Activated naive CD8-positive, alpha-beta T cell (primary cell): ENCODE measurements at regions not wholly inside any gene's neighbourhood (a gene's known extent, or its start where the extent isn't known, plus 50 kb on each side); places are given as distances from the start of the nearest gene placed in this dataset.
"Not testable (repeated sequence)": the region's sequence is repeated elsewhere in the genome, so short reads cannot be mapped to it uniquely, and the experiment has no call there.

ENCODE experiments used
- H3K27ac Mint-ChIP-seq: one replicate; pipeline ENCODE4 v1.8.0; 2021; ENCODE audit warnings: mixed read lengths
- H3K27me3 Mint-ChIP-seq: one replicate; pipeline ENCODE4 v1.8.0; 2021; ENCODE audit warnings: mixed read lengths
- H3K36me3 Mint-ChIP-seq: one replicate; pipeline ENCODE4 v1.8.0; 2021; ENCODE audit warnings: mixed read lengths
- H3K4me1 Mint-ChIP-seq: one replicate; pipeline ENCODE4 v1.8.0; 2021; ENCODE audit warnings: low read depth, mixed read lengths
- H3K4me3 Mint-ChIP-seq: one replicate; pipeline ENCODE4 v1.8.0; 2021; ENCODE audit warnings: mild to moderate bottlenecking, mixed read lengths
- H3K9me3 Mint-ChIP-seq: one replicate; pipeline ENCODE4 v1.8.0; 2021; ENCODE audit warnings: low read depth, mixed read lengths

- H3K36me3 Mint-ChIP-seq = no peaks in the 10 kb centered on the region
- no peaks in the 10 kb centered on the region for H3K27me3 Mint-ChIP-seq
- H3K27ac Mint-ChIP-seq = no peak overlapping the region
- peaks cover 8% of the 10 kb centered on the region for H3K9me3 Mint-ChIP-seq
- no peaks in the 10 kb centered on the region for H3K4me1 Mint-ChIP-seq
- H3K4me3 Mint-ChIP-seq = no peak overlapping the region
Observed at GRCh38 chr16:60214311-60214710, 1480.2 kb upstream of the GOT2 start.

GRCh38 chr16:60206516-60206915 lies 1472.4 kb upstream of the GOT2 start:
- peaks cover 13% of the 10 kb centered on the region for H3K9me3 Mint-ChIP-seq
- no peaks in the 10 kb centered on the region for H3K36me3 Mint-ChIP-seq
- H3K27me3 Mint-ChIP-seq = no peaks in the 10 kb centered on the region
- no peak overlapping the region for H3K4me3 Mint-ChIP-seq
- no peak overlapping the region for H3K27ac Mint-ChIP-seq
- no peaks in the 10 kb centered on the region for H3K4me1 Mint-ChIP-seq

GRCh38 chr16:60204181-60204580 lies 1470.1 kb upstream of the GOT2 start:
- Mint-ChIP-seq H3K9me3 (peaks cover 15% of the 10 kb centered on the region), H3K4me1 (no peaks in the 10 kb centered on the region), H3K27ac (no peak overlapping the region), H3K36me3 (no peaks in the 10 kb centered on the region), H3K4me3 (no peak overlapping the region), H3K27me3 (no peaks in the 10 kb centered on the region)

- no peak overlapping the region for H3K4me3 Mint-ChIP-seq
Observed at GRCh38 chr16:60203525-60204124, 1469.5 kb upstream of the GOT2 start.

GRCh38 chr16:60200729-60201128 lies 1466.6 kb upstream of the GOT2 start:
- H3K4me1 Mint-ChIP-seq, H3K4me3 Mint-ChIP-seq, H3K27ac Mint-ChIP-seq, H3K9me3 Mint-ChIP-seq, H3K27me3 Mint-ChIP-seq, H3K36me3 Mint-ChIP-seq: not testable (repeated sequence)

More at GRCh38 chr16:60203525-60204124, 1469.5 kb upstream of the GOT2 start:
- H3K27me3 Mint-ChIP-seq = no peaks in the 10 kb centered on the region
- no peaks in the 10 kb centered on the region for H3K36me3 Mint-ChIP-seq
- no peaks in the 10 kb centered on the region for H3K4me1 Mint-ChIP-seq
- H3K9me3 Mint-ChIP-seq = peaks cover 15% of the 10 kb centered on the region
- H3K27ac Mint-ChIP-seq = no peak overlapping the region

- Mint-ChIP-seq H3K36me3 (no peaks in the 10 kb centered on the region), H3K27me3 (no peaks in the 10 kb centered on the region), H3K9me3 (peaks cover 8% of the 10 kb centered on the region), H3K27ac (no peak overlapping the region), H3K4me1 (no peaks in the 10 kb centered on the region), H3K4me3 (no peak overlapping the region)
Observed at GRCh38 chr16:60200161-60200560, 1466.0 kb upstream of the GOT2 start.

- Mint-ChIP-seq H3K4me1 (no peaks in the 10 kb centered on the region), H3K9me3 (peaks cover 8% of the 10 kb centered on the region), H3K27me3 (no peaks in the 10 kb centered on the region), H3K36me3 (no peaks in the 10 kb centered on the region), H3K27ac (no peak overlapping the region), H3K4me3 (no peak overlapping the region)
Observed at GRCh38 chr16:60199150-60199549, 1465.0 kb upstream of the GOT2 start.

- H3K4me1 Mint-ChIP-seq = no peaks in the 10 kb centered on the region
- no peak overlapping the region for H3K27ac Mint-ChIP-seq
- peaks cover 17% of the 10 kb centered on the region for H3K9me3 Mint-ChIP-seq
- H3K36me3 Mint-ChIP-seq = no peaks in the 10 kb centered on the region
- no peak overlapping the region for H3K4me3 Mint-ChIP-seq
- H3K27me3 Mint-ChIP-seq = no peaks in the 10 kb centered on the region
Observed at GRCh38 chr16:60181536-60181935, 1447.4 kb upstream of the GOT2 start.

- H3K4me1 Mint-ChIP-seq = no peaks in the 10 kb centered on the region
- H3K9me3 Mint-ChIP-seq = peaks cover 17% of the 10 kb centered on the region
- H3K4me3 Mint-ChIP-seq = no peak overlapping the region
- no peaks in the 10 kb centered on the region for H3K36me3 Mint-ChIP-seq
- no peak overlapping the region for H3K27ac Mint-ChIP-seq
- H3K27me3 Mint-ChIP-seq = no peaks in the 10 kb centered on the region
Observed at GRCh38 chr16:60180609-60181008, 1446.5 kb upstream of the GOT2 start.

- no peaks in the 10 kb centered on the region for H3K36me3 Mint-ChIP-seq
- no peak overlapping the region for H3K27ac Mint-ChIP-seq
- no peaks in the 10 kb centered on the region for H3K4me1 Mint-ChIP-seq
- no peaks in the 10 kb centered on the region for H3K9me3 Mint-ChIP-seq
- no peak overlapping the region for H3K4me3 Mint-ChIP-seq
- H3K27me3 Mint-ChIP-seq = no peaks in the 10 kb centered on the region
Observed at GRCh38 chr16:60170196-60170595, 1436.1 kb upstream of the GOT2 start.

GRCh38 chr16:60166111-60166510 lies 1432.0 kb upstream of the GOT2 start:
- no peak overlapping the region for H3K4me3 Mint-ChIP-seq
- H3K36me3 Mint-ChIP-seq = no peaks in the 10 kb centered on the region
- H3K27ac Mint-ChIP-seq = no peak overlapping the region
- H3K9me3 Mint-ChIP-seq = peaks cover 3% of the 10 kb centered on the region
- no peaks in the 10 kb centered on the region for H3K27me3 Mint-ChIP-seq
- no peaks in the 10 kb centered on the region for H3K4me1 Mint-ChIP-seq

GRCh38 chr16:60151987-60152386 lies 1417.9 kb upstream of the GOT2 start:
- no peaks in the 10 kb centered on the region for H3K27me3 Mint-ChIP-seq
- H3K9me3 Mint-ChIP-seq = peaks cover 27% of the 10 kb centered on the region
- no peaks in the 10 kb centered on the region for H3K4me1 Mint-ChIP-seq
- H3K27ac Mint-ChIP-seq = no peak overlapping the region
- H3K36me3 Mint-ChIP-seq = no peaks in the 10 kb centered on the region
- H3K4me3 Mint-ChIP-seq = no peak overlapping the region

GRCh38 chr16:60150907-60151306 lies 1416.8 kb upstream of the GOT2 start:
- no peaks in the 10 kb centered on the region for H3K27me3 Mint-ChIP-seq

GRCh38 chr16:60143348-60143705 lies 1409.2 kb upstream of the GOT2 start:
- Mint-ChIP-seq H3K4me1 (no peaks in the 10 kb centered on the region), H3K4me3 (no peak overlapping the region), H3K27me3 (no peaks in the 10 kb centered on the region), H3K36me3 (peaks cover under 1% of the 10 kb centered on the region), H3K27ac (no peak overlapping the region), H3K9me3 (peaks cover 20% of the 10 kb centered on the region)

More at GRCh38 chr16:60150907-60151306, 1416.8 kb upstream of the GOT2 start:
- no peak overlapping the region for H3K27ac Mint-ChIP-seq
- H3K36me3 Mint-ChIP-seq = no peaks in the 10 kb centered on the region
- H3K4me3 Mint-ChIP-seq = no peak overlapping the region
- H3K9me3 Mint-ChIP-seq = peaks cover 27% of the 10 kb centered on the region
- no peaks in the 10 kb centered on the region for H3K4me1 Mint-ChIP-seq

GRCh38 chr16:60142619-60143347 lies 1408.7 kb upstream of the GOT2 start:
- Mint-ChIP-seq H3K9me3 (peaks cover 18% of the 10 kb centered on the region), H3K36me3 (peaks cover 2% of the 10 kb centered on the region), H3K4me3 (no peak overlapping the region)

GRCh38 chr16:60137891-60138290 lies 1403.8 kb upstream of the GOT2 start:
- Mint-ChIP-seq H3K4me1 (no peaks in the 10 kb centered on the region), H3K27me3 (no peaks in the 10 kb centered on the region)

More at GRCh38 chr16:60142619-60143347, 1408.7 kb upstream of the GOT2 start:
- H3K27me3 Mint-ChIP-seq = no peaks in the 10 kb centered on the region
- H3K27ac Mint-ChIP-seq = no peak overlapping the region
- H3K4me1 Mint-ChIP-seq = no peaks in the 10 kb centered on the region

More at GRCh38 chr16:60137891-60138290, 1403.8 kb upstream of the GOT2 start:
- Mint-ChIP-seq H3K27ac (no peak overlapping the region), H3K9me3 (peaks cover 19% of the 10 kb centered on the region), H3K36me3 (peaks cover 2% of the 10 kb centered on the region), H3K4me3 (no peak overlapping the region)
